HCT116 (cell line): ENCODE measurements at regions not wholly inside any gene's neighbourhood (a gene's known extent, or its start where the extent isn't known, plus 50 kb on each side); places are given as distances from the start of the nearest gene placed in this dataset.

ENCODE experiments used
- ATAC-seq: fragments of 200-7000 bp; cut with Tn5 transposase; 2 replicates; pipeline ENCODE4 v1.9.1; 2020; ENCODE audit warnings: mild to moderate bottlenecking, moderate library complexity
- BruUV-seq: library from RNA; stranded (reverse); fragments of 400-500 nt; replicated peaks from 2 replicates; lab custom pipeline; 2021; lab: Mats Ljungman, UMichigan
- CTCF ChIA-PET: fragments of 300-600 bp; sonication (Branson Sonifier 250); formaldehyde crosslinking; loops from one replicate; lab custom pipeline; 2021; ENCODE audit warnings: antibody characterized with exemption; lab: Charles Lee
- POLR2A ChIA-PET: fragments of 300-600, 350-600 bp; sonication (Branson Sonifier 250); formaldehyde crosslinking; loops from one replicate; lab custom pipeline; 2021; ENCODE audit warnings: antibody characterized with exemption; lab: Charles Lee
- RAD21 ChIA-PET, 2 experiments: fragments of 300-600 bp; sonication (Branson Sonifier 250); formaldehyde crosslinking; loops; one replicate each; lab custom pipeline; 2023; ENCODE audit warnings: low total read pairs in 2 of 2; ENCODE audit not compliant: uncharacterized antibody in 2 of 2, unreplicated experiment in 2 of 2, low non-redundant PET in 1 of 2; lab: Charles Lee
- DNase-seq: peaks from one replicate; pipeline ENCODE4 v3.0.0-alpha.2; 2010; ENCODE audit warnings: low read depth, low spot score
- H2AFZ ChIP-seq: fragments of 200-600 bp; shearing (Covaris generic), sonication (generic); 2 replicates; pipeline ENCODE4 v1.6.1; 2017; ENCODE audit warnings: low read depth, mixed run types, mixed read lengths, antibody characterized with exemption, low read length; ENCODE audit not compliant: poor library complexity, severe bottlenecking
- H3K27ac ChIP-seq: 2 replicates; pipeline ENCODE4 v1.5.1; 2012; ENCODE audit warnings: low read depth, low read length
- H3K27me3 ChIP-seq: fragments of 200-600 bp; sonication (generic); 2 replicates; pipeline ENCODE4 v1.6.1; 2016; ENCODE audit warnings: mixed run types, low read length, mixed read lengths; ENCODE audit not compliant: insufficient read depth
- H3K36me3 ChIP-seq, 2 experiments: fragments of 200-500 bp in 1 of 2; fragments of 200-600 bp in 1 of 2; sonication (Bioruptor generic) in 1 of 2; sonication (generic) in 1 of 2; 2 replicates each; pipeline versions ENCODE4 v1.5.1 to v1.6.1; 2014 to 2016; ENCODE audit warnings: low read length in 2 of 2, inconsistent platforms in 1 of 2, mixed read lengths in 1 of 2, mixed run types in 1 of 2; ENCODE audit not compliant: insufficient read depth in 2 of 2, control insufficient read depth in 1 of 2
- H3K4me1 ChIP-seq, 2 experiments: fragments of 200-600 bp in 1 of 2; sonication (generic) in 1 of 2; 2 replicates each; pipeline versions ENCODE4 v1.5.1 to v1.6.1; 2012 to 2017; ENCODE audit warnings: low read length in 2 of 2, inconsistent platforms in 1 of 2, mild to moderate bottlenecking in 1 of 2, mixed read lengths in 1 of 2, mixed run types in 1 of 2, moderate library complexity in 1 of 2; ENCODE audit not compliant: insufficient read depth in 2 of 2, control insufficient read depth in 1 of 2
- H3K4me2 ChIP-seq: fragments of 200-600 bp; sonication (generic); 2 replicates; pipeline ENCODE4 v1.6.1; 2017; ENCODE audit warnings: mixed run types, low read length, mixed read lengths
- H3K4me3 ChIP-seq, 2 experiments: fragments of 200-600 bp in 1 of 2; sonication (generic) in 1 of 2; replicated peaks in 1 of 2; 2 replicates each; pipeline ENCODE4 v1.5.1; 2011 to 2016; ENCODE audit warnings: low read length in 2 of 2, control low read depth in 1 of 2, low read depth in 1 of 2, mild to moderate bottlenecking in 1 of 2, mixed read lengths in 1 of 2, mixed run types in 1 of 2
- H3K79me2 ChIP-seq: fragments of 200-600 bp; sonication (generic); 2 replicates; pipeline ENCODE4 v1.6.1; 2017; ENCODE audit warnings: mild to moderate bottlenecking, mixed run types, low read length, moderate library complexity, mixed read lengths; ENCODE audit not compliant: insufficient read depth
- H3K9ac ChIP-seq: fragments of 200-600 bp; sonication (generic); 2 replicates; pipeline ENCODE4 v1.6.1; 2016; ENCODE audit warnings: low read length, mixed read lengths
- H3K9me2 ChIP-seq: fragments of 200-600 bp; sonication (generic), shearing (Covaris generic); 2 replicates; pipeline ENCODE4 v1.6.1; 2017; ENCODE audit warnings: mixed run types, mild to moderate bottlenecking, moderate library complexity; ENCODE audit not compliant: insufficient read depth
- H3K9me3 ChIP-seq, 2 experiments: fragments of 200-500 bp in 1 of 2; fragments of 200-600 bp in 1 of 2; sonication (Bioruptor generic) in 1 of 2; sonication (generic) in 1 of 2; 2 replicates each; pipeline ENCODE4 v1.6.1; 2014 to 2017; ENCODE audit warnings: low read length in 2 of 2, mixed read lengths in 2 of 2, inconsistent platforms in 1 of 2, low read depth in 1 of 2, mild to moderate bottlenecking in 1 of 2, mixed run types in 1 of 2, moderate library complexity in 1 of 2; ENCODE audit not compliant: control insufficient read depth in 1 of 2, insufficient read depth in 1 of 2
- H4K20me1 ChIP-seq: fragments of 200-600 bp; sonication (generic), shearing (Covaris generic); 2 replicates; pipeline ENCODE4 v1.6.1; 2017; ENCODE audit warnings: mixed run types, mild to moderate bottlenecking, moderate library complexity; ENCODE audit not compliant: insufficient read depth
- ATF3 ChIP-seq: IDR thresholded peaks from 2 replicates; pipeline ENCODE4 v1.6.1; 2012
- CEBPB ChIP-seq: IDR thresholded peaks from 2 replicates; pipeline ENCODE4 v1.6.1; 2012; ENCODE audit warnings: low read depth
- EZH2 ChIP-seq: fragments of 200-600 bp; sonication (generic); IDR thresholded peaks from 2 replicates; pipeline ENCODE4 v1.6.1; 2017; ENCODE audit warnings: antibody characterized with exemption, mixed run types
- EZH2phosphoT487 ChIP-seq: fragments of 200-600 bp; IDR thresholded peaks from 2 replicates; pipeline ENCODE4 v1.6.1; 2018; ENCODE audit warnings: antibody characterized with exemption, borderline replicate concordance
- FOSL1 ChIP-seq: IDR thresholded peaks from 2 replicates; pipeline ENCODE4 v1.6.1; 2012; ENCODE audit warnings: low read depth
- JUND ChIP-seq: IDR thresholded peaks from 2 replicates; pipeline ENCODE4 v1.6.1; 2012
- POLR2A ChIP-seq: IDR thresholded peaks from 2 replicates; pipeline ENCODE4 v1.7.0; 2011; ENCODE audit warnings: borderline replicate concordance; ENCODE audit not compliant: insufficient read depth, insufficient read length; ENCODE audit errors: extremely low read depth
- RAD21 ChIP-seq: IDR thresholded peaks from 2 replicates; pipeline ENCODE4 v1.6.1; 2012; ENCODE audit warnings: low read depth, mild to moderate bottlenecking
- SP1 ChIP-seq: IDR thresholded peaks from 2 replicates; pipeline ENCODE4 v1.6.1; 2012; ENCODE audit warnings: low read depth
- SRF ChIP-seq: IDR thresholded peaks from 2 replicates; pipeline ENCODE4 v1.6.1; 2012; ENCODE audit warnings: low read depth
- YY1 ChIP-seq: IDR thresholded peaks from 2 replicates; pipeline ENCODE4 v1.6.1; 2011; ENCODE audit warnings: low read length, low read depth, moderate library complexity, mild to moderate bottlenecking; ENCODE audit not compliant: insufficient replicate concordance; ENCODE audit errors: extremely low read depth
- intact Hi-C: fragments of 100-400 bp; cut with micrococcal nuclease; formaldehyde crosslinking; loops from 2 replicates; pipeline ENCODE4 v1.10.0; 2022

DNA sequence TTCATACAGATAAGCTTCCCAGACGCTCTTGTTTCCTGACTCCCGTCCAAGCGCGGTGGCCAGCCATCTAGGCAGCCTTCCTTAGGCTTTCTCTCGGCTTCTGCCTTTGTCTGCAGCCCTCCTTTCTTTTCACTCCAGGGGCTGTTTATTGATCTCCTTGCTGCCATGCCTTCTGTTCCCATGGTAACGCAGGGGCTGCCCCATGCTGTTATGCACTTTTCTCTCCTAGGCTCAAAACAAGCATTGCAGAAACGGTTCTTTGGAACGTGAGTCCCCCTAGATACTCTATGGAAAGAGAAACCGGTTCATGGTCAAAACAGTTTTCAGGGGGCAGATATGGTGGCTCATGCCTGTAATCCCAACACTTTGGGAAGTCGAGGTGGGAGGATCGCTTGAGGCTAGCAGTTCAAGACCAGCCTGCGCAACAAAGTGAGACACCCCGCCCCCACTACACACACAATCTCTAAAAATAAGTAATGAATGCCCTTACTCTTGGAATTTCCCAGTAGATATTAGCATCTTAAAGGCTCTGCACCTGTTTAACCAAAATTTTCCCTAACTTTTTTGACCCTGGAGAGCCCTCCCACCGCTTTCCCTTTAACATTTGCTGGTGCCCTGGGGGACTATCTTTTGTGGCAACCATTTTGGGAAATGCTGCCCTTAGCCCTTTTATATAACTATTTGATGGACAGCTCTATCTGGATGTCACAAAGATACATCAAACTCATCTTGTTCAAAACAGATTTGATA, 53.9 kb upstream of the ZNF157 start:
- Histone ChIP-seq H3K27ac (no peak overlapping the region), H3K9me3 (no peaks in the 10 kb centered on the region), H3K4me3 (no peak overlapping the region), H3K4me2 (no peak overlapping the region), H3K4me1 (peaks cover 0 to 4% of the 10 kb centered on the region in 2 experiments; a peak in 2 of 4 replicates), H3K9ac (no peak overlapping the region), H3K79me2 (no peaks in the 10 kb centered on the region), H3K36me3 (no peaks in the 10 kb centered on the region), H4K20me1 (no peaks in the 10 kb centered on the region), H3K9me2 (no peaks in the 10 kb centered on the region), H2AFZ (no peak overlapping the region), H3K27me3 (no peaks in the 10 kb centered on the region)
- no peak for DNase-seq
- intact Hi-C loops = no loop called here
- no TSS peak for BruUV-seq
- ChIA-PET RAD21 (interaction anchor here in 1 of 2 experiments (0.6 kb wide), 1 partner anchor 58 kb away, joined by 3 read pairs; no protein-coding TSS in a partner anchor), POLR2A (no interaction called here), CTCF (no interaction called here)
- ATAC-seq = no peak
- TF ChIP-seq CEBPB = no peak
- TF ChIP-seq ATF3 = no peak
- no peak for TF ChIP-seq JUND
- TF ChIP-seq POLR2A = no peak
- TF ChIP-seq FOSL1 = no peak
- TF ChIP-seq EZH2phosphoT487 = no peak
- TF ChIP-seq YY1 = no peak
- no peak for TF ChIP-seq SP1
- TF ChIP-seq EZH2 = no peak
- TF ChIP-seq SRF = no peak
- no peak for TF ChIP-seq RAD21
